Breast epithelium (tissue), 3 donors: ENCODE measurements at regions not wholly inside any gene's neighbourhood (a gene's known extent, or its start where the extent isn't known, plus 50 kb on each side); places are given as distances from the start of the nearest gene placed in this dataset.

Experiments
- CTCF ChIP-seq, 3 donors: fragments of 450-650 bp; IDR thresholded peaks; one replicate each; pipeline ENCODE4 v1.5.1; 2016 to 2017; ENCODE audit warnings: antibody characterized with exemption in 3 of 3, mild to moderate bottlenecking in 3 of 3, moderate library complexity in 3 of 3
- POLR2A ChIP-seq: fragments of 450-650 bp; IDR thresholded peaks from one replicate; pipeline ENCODE4 v1.6.1; 2016; ENCODE audit warnings: antibody characterized with exemption, mild to moderate bottlenecking, moderate library complexity

- TF ChIP-seq CTCF (IDR thresholded peaks at IDR 0.05) (no peak), POLR2A (no peak)
Observed at GRCh38 chrX:99415470-99415869, 994.6 kb downstream of the PCDH19 start.
